Renal cortex interstitium (tissue), 11 donors: ENCODE measurements at regions not wholly inside any gene's neighbourhood (a gene's known extent, or its start where the extent isn't known, plus 50 kb on each side); places are given as distances from the start of the nearest gene placed in this dataset.

Experiments used
- DNase-seq, 11 donors: peaks; one replicate each; pipeline ENCODE4 v3.0.0-alpha.2; 2013; ENCODE audit warnings: low read depth in 9 of 11, low spot score in 4 of 11; ENCODE audit errors: extremely low read depth in 1 of 11

DNA sequence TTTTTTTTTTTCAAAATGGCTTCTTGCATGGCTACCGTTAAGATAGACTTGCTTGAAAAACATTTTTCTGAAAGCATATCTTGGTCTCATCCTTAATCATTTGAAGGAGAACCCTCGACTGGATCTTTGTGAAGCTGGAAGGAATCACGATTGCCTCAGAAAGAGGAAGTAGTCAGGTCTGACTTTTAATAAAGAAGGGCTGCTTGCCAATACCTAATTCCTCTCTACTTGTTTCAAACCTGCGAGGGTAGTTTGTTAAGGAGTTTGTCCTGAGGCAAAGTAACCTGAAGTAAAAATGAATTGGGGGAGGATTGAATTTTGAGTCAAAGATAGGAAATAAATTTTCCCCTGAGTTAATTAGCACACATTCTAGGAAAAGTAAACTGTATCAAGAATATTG lies 288.1 kb upstream of the MAP3K7 start:
- no peak for DNase-seq

DNA sequence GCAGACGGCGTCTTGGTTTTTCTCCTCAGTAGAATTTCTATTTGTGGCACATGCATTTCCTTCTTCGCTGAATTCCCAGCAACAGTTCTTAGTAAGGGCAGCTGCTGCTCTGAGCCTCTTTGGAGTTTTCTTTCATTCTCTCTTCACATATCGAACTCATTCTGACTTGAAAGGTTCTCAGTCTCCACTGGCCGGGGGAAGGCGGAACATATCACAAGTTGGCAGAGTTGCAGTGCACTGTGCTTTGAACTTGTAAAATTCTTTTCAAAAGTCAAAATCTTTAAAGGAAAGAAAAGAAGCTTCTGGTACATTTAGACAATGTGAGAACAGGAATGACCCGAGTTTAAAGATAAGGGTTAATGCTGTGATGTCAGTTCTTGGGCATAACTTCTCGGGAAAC lies 286.1 kb upstream of the MAP3K7 start:
- DNase-seq, result no peak

DNA sequence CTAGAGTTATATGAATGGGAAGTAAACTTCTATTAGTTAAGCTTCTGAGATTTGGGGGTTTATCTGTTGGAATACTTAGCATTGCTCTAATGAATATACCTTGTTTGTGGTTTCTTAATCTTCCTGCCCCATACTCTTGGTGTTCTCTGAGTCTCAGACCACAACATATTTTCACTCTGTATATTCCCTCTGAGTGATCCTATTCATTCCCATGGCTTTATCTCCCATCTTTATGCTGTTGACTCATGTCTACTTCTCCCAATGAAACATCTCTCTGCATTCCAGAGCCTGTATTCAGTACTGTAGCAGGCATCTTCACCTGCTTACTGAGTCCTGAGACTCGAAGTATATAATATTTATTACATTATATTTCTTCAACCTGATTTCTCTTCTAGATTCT lies 283.7 kb upstream of the MAP3K7 start:
- no peak for DNase-seq

DNA sequence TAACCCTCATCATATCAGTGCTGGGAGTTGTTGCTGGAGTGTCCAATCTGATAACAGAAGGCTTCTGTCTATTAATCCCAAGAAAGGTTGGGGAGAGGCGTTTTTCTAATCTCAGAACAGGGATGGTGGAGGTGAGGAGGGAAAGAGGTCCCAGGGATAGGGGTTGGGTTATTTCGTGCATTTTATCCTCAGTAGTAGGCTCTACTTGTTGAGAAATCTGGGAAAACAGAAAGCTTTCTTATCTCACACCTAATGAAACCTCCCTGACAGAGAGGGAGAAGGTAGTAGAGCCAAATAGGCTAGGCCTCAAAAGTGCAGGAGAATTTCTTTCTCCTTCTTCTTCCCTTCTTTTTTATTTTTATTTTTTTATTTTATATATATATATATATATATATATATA lies 281.8 kb upstream of the MAP3K7 start:
- DNase-seq, result no peak

DNA sequence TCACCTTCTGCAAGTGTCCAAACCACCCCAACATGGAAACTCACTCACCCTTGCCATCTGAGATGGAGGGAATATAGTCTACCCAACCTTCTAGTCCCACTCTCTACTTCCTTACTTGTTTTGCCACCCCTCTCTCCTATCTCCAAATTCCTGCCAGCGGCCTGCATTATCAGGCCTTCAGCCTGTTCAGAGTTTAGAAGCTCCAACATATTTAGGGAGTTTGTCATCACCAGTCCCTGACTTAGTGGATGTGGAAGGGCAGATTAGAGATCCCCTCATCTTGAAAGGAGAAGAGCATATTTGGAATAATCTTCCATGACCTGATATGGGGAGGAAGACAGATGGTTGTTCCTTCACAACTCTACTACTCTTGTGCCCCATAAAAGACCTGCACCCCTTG lies 281.4 kb upstream of the MAP3K7 start:
- no peak for DNase-seq

DNA sequence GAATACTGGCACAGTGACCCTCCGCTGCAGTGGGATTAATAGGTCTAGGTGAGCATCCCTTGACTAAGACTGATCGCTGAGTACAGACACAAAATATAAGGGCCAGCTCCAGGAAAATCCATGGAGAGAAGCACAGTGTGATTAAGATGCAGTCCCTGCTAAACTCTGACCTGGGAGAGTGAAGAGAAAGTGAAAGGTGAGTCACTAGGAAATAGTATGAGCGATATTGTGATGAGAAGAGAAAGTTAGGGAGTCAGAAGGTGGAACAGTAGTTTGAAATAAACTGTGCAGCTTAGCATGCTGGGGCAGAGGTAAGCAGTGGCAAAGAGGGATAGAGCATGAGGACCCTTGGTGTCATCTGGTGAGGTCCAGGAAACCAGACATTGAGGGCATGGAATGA lies 278.6 kb upstream of the MAP3K7 start:
- no peak for DNase-seq

DNA sequence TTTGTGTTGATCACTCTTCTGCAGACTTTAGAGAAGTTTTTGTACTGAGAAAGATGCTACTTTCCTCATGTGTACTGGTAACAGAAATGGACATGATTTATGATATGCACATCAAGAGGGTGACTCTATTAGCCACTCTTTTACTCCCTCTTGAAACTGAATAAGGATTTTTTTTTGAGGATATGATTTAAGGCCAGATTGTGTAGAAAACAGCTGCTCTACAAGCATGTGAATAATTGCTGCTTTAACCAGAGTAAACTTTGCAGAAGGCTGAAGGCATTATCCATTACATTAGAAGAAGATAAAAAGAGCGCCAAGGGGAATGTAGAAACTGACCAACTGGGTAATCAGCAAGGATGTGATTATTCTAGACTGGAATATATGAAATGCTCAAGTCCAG lies 276.2 kb upstream of the MAP3K7 start:
- peak in 1 of 11 donors; percentile 12 for DNase-seq

DNA sequence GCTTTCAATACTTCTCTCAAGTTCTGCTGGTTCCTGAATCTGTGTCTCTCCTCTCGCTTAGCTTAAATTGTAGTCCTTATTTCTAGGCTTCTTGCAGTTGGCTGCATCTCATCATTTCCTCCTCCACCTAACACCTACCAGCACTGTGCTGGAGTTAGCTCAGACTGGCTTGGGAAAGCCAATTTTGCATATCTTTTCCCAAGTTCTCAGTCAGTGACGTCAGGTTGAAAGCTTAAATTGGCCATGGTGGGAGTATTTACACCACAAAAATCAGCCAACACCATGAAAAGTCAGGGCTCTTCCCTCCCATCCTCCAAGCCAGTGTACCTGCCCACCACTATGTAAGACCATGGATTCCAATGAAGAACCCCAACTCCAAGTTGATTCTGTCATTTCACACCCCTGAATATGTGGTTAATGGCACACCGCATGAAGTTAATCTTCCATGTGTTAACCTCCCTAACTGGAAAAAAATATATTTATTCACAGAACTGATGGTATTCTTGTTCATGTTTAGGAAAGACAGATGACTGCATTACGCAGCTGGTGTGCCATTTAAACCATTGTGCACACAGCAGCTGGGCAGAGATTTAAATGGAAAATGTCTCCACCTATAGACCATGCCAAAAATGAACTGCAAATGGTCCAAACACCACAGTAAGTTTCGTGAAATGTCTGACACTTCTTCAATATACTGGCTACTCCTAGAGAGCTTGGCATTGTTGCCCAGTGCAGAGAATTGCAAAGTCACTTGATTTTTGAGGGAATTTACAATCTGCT lies 274.1 kb upstream of the MAP3K7 start:
- no peak for DNase-seq

DNA sequence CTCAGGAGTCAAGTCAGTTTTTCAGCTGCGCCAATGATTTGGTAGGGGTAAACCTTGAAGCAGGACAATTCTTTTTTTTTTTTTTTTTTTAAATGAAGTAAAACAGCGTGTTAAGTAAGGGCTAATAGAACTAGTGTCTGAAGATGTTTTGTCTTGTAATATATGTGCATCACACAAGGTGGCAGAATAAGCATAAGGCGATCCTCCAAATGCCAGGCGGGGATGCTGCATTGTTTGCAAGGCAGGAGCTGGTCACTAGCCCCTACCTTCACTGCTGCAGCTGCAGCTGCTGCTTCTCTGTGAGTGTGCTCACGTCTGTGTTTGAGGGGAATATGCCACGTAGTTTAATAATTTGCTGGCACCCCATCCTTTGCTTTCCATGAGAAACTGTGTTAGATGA lies 272.7 kb upstream of the MAP3K7 start:
- DNase-seq, result no peak

DNA sequence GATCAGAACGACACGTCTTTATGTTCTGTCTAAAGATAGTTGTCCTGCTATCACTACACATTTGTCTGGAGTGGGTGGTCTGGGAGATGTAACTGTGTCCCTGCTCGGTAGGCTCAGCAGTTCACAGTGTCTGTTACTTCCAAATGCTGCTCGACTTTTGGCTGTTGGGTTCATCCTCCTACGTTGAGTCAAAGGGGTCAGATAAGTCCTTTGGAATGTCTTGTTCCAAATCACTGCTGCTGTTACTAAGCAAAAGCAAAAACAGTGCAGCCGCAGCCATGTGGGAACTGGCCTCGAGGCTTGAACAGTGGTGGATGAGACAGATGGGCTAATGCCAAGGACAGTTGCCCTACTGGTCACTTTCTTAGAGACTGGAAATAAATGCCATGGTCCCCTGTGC lies 272.2 kb upstream of the MAP3K7 start:
- DNase-seq, result no peak

DNA sequence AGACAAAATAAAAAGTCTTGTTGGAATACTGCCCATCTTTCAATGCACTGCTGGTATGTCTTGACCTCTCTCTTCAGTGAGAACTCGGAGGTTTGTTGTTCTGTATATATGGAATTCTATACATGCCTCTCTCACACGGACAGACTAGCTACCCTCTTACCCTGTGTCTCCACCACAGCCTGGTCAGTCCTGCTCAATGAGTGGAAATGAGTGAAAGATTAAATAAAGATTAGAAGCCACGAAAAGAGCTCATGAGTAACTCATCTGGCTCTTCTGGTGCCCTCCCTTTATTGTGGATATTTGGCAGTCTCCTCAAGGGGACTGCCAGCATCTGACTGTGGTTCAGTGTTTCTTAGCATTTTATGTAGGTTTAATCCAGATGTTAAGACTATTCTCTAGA lies 262.8 kb upstream of the MAP3K7 start:
- no peak for DNase-seq

DNA sequence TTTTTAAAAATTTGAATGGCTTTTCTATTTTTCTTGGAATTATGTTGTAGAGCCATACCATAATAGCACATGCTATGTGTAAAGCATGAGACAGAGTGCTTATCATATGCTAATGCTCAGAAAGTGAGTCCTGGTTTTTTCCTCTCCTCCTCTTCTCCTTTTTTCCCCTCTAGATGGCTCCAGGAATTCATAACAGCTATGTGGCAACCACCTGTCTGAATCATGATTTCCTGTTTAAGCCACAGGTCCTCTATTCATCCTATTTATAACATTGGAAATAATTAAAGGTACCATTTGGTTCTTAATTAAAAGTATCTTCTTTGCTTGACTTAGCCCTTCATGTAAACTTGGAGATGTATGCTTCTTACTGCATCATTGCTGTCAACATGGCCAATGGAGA lies 260.0 kb upstream of the MAP3K7 start:
- DNase-seq, result no peak

DNA sequence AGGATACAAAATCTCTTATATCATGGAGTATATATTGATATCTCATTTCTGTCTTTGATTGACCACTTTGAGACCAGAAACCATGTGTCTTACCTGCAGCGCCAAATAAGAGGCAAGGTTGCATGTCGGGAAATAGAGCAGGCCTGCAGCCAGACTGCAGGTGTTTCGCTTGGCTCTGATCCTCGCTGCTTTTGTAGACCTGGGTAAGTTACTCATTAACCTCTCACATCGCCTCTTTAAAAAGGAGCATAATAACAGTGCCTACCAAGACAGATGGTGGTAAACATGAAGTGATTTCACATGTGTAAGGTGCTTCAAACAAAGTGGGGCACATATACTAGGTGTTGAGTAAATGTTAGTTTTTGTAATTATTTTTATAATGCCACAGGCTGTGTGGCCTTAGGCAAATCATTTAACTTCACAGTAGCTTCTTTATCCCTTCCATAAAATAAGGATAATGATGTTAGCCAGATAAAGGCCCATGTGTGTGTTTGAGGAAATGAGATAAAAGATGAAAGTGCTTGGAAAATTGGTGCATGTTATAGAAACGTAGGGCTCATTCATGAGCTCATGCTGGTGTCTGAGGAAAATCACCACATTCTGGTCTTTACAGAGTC lies 248.8 kb upstream of the MAP3K7 start:
- no peak for DNase-seq

DNA sequence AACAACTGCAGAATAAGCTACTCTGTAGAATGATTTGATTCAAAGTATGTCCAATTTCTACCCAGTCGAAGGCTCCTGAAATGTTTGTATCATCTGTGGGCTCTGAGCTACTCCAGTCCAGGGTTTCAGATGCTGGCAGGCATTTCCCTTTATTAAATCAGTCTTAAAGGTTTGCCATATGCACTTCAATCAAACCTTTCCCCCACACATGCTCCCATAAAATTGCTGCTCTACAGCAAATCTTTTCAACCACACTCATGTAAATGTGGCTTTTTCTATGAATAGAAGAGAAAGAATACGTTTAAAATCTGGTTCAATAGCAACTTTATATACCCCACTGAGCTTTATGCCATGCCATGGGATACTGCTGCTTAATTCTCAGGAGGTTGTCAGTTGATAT lies 242.4 kb upstream of the MAP3K7 start:
- DNase-seq, result no peak

DNA sequence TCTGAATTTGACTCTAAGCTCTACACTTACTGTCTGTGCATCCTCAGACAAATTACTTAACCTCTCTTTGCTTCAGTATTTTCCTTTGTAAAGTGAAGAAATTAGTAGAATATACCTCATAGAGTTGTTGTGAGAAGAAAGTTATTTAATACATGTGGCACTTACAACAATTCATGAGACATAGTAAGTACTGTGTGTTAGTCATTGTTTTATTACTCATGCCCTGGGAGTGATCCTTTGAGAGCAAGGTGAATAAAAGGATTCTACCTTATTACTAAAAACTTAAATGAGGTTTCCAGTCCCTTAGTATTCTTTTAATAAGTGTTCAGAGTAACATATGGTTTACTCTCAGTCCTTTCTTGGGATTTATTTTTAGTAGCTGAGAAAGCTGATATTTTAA lies 233.6 kb upstream of the MAP3K7 start:
- no peak for DNase-seq

DNA sequence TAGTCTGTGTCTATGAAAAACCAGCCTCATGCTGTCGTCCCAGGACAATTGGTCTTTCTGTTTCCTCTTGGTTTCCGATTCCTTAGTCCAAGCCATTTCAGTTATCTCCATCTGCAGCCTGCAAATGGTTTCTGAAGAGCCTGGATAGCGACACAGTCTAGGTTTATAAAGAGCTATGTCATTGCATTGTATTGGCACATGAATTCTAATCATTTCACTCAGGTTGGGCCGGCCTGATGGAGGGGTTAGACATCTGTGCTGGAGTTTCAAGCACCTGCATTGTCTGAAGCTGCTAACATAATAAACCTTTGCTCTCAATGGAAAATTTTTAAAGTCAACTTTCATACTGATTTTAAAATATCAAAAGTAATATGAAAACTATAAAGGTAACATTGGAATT lies 232.6 kb upstream of the MAP3K7 start:
- DNase-seq, result no peak

DNA sequence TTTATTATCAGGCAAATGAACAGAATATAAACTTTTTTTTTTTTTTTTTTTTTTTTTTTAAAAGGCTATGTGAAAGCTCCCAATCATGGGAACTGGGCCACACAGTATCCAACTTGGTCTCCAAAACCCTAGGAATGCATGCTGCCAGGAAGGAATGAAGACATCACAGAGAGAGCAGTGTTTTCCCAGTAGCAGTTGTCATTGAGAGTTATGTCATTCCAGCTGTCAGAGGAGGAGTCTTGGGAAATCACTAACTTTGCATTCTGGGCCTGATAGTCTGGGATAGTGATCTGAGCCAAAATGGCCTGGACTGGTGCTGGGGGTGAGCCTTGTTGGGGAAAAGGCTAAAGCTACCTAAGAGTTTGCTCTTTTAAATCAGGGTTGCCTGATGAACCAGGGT lies 231.3 kb upstream of the MAP3K7 start:
- DNase-seq, result peak in 1 of 11 donors; percentile 1

DNA sequence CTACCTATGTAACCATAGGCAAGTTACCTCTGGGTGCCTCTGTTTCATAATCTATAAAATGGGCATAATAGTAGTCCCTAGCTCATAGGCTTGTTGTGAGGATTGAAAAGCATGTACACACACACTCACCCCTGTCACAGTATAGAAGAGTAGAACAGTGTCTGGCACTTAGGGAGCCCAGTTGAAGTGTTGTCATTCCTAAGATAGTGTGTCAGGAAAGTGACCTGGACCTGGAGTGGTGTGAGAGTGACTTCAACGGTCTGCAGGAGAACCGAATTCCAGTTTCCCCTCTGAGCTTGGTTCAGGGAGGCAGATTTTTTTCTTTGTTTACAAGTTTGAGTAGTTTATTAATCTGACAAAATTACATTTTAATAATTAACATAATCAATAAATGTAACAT lies 229.9 kb upstream of the MAP3K7 start:
- DNase-seq, result no peak

DNA sequence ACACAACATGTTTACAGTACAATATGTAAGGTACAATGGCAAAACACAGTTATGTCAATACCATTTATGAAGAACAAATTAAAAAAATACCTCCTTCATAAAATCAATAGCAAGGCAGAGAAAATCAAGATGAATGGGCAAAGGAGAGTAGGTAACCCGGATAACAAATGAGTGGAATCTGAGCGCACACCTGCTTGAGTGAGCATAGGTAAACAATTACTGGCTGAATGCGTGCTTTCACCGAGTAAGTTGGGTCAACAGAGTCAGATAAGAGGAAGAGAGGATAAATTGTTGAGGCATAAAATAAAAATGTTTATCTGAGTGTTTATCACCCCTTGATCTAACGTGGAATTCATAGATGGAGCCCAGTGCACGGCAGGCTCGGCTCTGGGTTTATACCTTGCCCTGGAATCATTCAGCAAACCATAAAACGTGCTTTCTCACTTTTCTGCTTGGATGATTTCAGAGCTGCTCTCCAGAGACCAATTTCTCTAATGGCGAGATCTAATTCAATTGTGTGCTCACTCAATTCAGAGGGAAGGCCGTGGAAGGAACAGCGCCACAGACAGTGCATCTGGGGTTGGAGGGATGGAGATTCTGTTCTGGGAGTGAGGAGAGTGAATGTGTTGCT lies 224.8 kb upstream of the MAP3K7 start:
- DNase-seq, result peak in 1 of 11 donors; percentile 1

DNA sequence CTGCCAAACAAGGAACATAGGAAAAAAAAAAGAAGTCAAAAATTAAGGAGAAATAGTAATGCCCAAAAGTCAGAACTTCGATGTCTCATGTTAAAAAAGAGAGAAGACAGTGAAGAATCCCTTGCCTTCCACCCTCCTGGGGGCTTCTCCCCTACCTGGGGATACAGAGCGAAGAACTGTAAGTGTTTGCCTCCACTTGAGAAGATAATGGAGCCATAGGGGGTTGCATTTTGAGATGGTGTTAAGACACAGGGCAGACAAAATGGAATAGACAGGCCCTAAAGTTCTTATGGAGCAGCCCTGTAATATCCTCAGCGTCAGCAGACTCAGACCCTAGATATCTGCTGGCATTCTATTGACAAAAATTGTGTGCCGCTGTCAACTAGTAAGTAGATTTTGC lies 222.2 kb upstream of the MAP3K7 start:
- no peak for DNase-seq
